OCI-M1 (cell line): ENCODE measurements at regions not wholly inside any gene's neighbourhood (a gene's known extent, or its start where the extent isn't known, plus 50 kb on each side); places are given as distances from the start of the nearest gene placed in this dataset.
A peak's percentile ranks its signal among the peaks of the same experiment; 100 is the strongest.
"Not testable (repeated sequence)": the region's sequence is repeated elsewhere in the genome, so short reads cannot be mapped to it uniquely, and the experiment has no call there.

Experiments
- DNase-seq: peaks from one replicate; lab custom pipeline; 2025; lab: John Stamatoyannopoulos, UW

- DNase-seq: peak; percentile 7
These were observed 317.0 kb upstream of the ADCY2 start for GRCh38 chr5:7078901-7079300.

- DNase-seq: no peak
These were observed 315.4 kb upstream of the ADCY2 start for GRCh38 chr5:7080501-7080900.

- no peak for DNase-seq
These were observed 308.1 kb upstream of the ADCY2 start for GRCh38 chr5:7087719-7088297.

GRCh38 chr5:7088849-7089248 lies 307.1 kb upstream of the ADCY2 start:
- DNase-seq: no peak

GRCh38 chr5:7094626-7095025 lies 301.3 kb upstream of the ADCY2 start:
- DNase-seq: peak; percentile 57

- DNase-seq: no peak
These were observed 299.6 kb upstream of the ADCY2 start for GRCh38 chr5:7096294-7096693.

- DNase-seq: no peak
These were observed 290.6 kb upstream of the ADCY2 start for GRCh38 chr5:7105358-7105757.

- DNase-seq: no peak
These were observed 278.0 kb upstream of the ADCY2 start for GRCh38 chr5:7117961-7118360.

GRCh38 chr5:7131680-7132079 lies 264.3 kb upstream of the ADCY2 start:
- no peak for DNase-seq

- DNase-seq: no peak
These were observed 249.1 kb upstream of the ADCY2 start for GRCh38 chr5:7146886-7147285.

GRCh38 chr5:7157083-7157482 lies 238.9 kb upstream of the ADCY2 start:
- no peak for DNase-seq

GRCh38 chr5:7169240-7169878 lies 226.6 kb upstream of the ADCY2 start:
- no peak for DNase-seq

GRCh38 chr5:7170785-7171184 lies 225.2 kb upstream of the ADCY2 start:
- not testable (repeated sequence) for DNase-seq

- DNase-seq: no peak
These were observed 216.6 kb upstream of the ADCY2 start for GRCh38 chr5:7179364-7179763.

- no peak for DNase-seq
These were observed 214.1 kb upstream of the ADCY2 start for GRCh38 chr5:7181841-7182240.

- DNase-seq: no peak
These were observed 210.2 kb upstream of the ADCY2 start for GRCh38 chr5:7185742-7186141.

- DNase-seq: no peak
These were observed 209.1 kb upstream of the ADCY2 start for GRCh38 chr5:7186818-7187217.

GRCh38 chr5:7190712-7191250 lies 205.2 kb upstream of the ADCY2 start:
- no peak for DNase-seq

GRCh38 chr5:7192016-7192415 lies 203.9 kb upstream of the ADCY2 start:
- no peak for DNase-seq

GRCh38 chr5:7202846-7203245 lies 193.1 kb upstream of the ADCY2 start:
- DNase-seq: no peak

- DNase-seq: no peak
These were observed 188.0 kb upstream of the ADCY2 start for GRCh38 chr5:7207979-7208378.

GRCh38 chr5:7208938-7209337 lies 187.0 kb upstream of the ADCY2 start:
- no peak for DNase-seq

- DNase-seq: no peak
These were observed 186.3 kb upstream of the ADCY2 start for GRCh38 chr5:7209658-7210057.

- no peak for DNase-seq
These were observed 185.4 kb upstream of the ADCY2 start for GRCh38 chr5:7210549-7210948.
